NCI-H226 (cell line): ENCODE measurements at regions not wholly inside any gene's neighbourhood (a gene's known extent, or its start where the extent isn't known, plus 50 kb on each side); places are given as distances from the start of the nearest gene placed in this dataset.

Experiments
- DNase-seq: peaks from one replicate; pipeline ENCODE4 v3.0.0-alpha.2; 2015

GRCh38 chr2:19580264-19580663 lies 221.8 kb upstream of the OSR1 start:
- peak; percentile 22 for DNase-seq

GRCh38 chr2:19579461-19579860 lies 221.0 kb upstream of the OSR1 start:
- DNase-seq, result no peak

- peak; percentile 14 for DNase-seq
These were observed 219.3 kb upstream of the OSR1 start for GRCh38 chr2:19577723-19578122.

- peak; percentile 8 for DNase-seq
These were observed 218.0 kb upstream of the OSR1 start for GRCh38 chr2:19576411-19576810.

- no peak for DNase-seq
These were observed 217.2 kb upstream of the OSR1 start for GRCh38 chr2:19575641-19576040.

- DNase-seq, result peak; percentile 17
These were observed 216.4 kb upstream of the OSR1 start for GRCh38 chr2:19574778-19575260.

- no peak for DNase-seq
These were observed 215.4 kb upstream of the OSR1 start for GRCh38 chr2:19573784-19574183.

- DNase-seq, result no peak
These were observed 213.3 kb upstream of the OSR1 start for GRCh38 chr2:19571773-19572172.

GRCh38 chr2:19569300-19569791 lies 210.9 kb upstream of the OSR1 start:
- no peak for DNase-seq

GRCh38 chr2:19568809-19569208 lies 210.4 kb upstream of the OSR1 start:
- DNase-seq, result no peak

- DNase-seq, result no peak
These were observed 202.4 kb upstream of the OSR1 start for GRCh38 chr2:19560785-19561184.

- DNase-seq, result no peak
These were observed 201.3 kb upstream of the OSR1 start for GRCh38 chr2:19559596-19560240.

- DNase-seq, result no peak
These were observed 198.2 kb upstream of the OSR1 start for GRCh38 chr2:19556648-19557047.

- no peak for DNase-seq
These were observed 196.1 kb upstream of the OSR1 start for GRCh38 chr2:19554520-19554919.

- no peak for DNase-seq
These were observed 193.8 kb upstream of the OSR1 start for GRCh38 chr2:19552270-19552669.

GRCh38 chr2:19550750-19551149 lies 192.3 kb upstream of the OSR1 start:
- no peak for DNase-seq

- no peak for DNase-seq
These were observed 191.4 kb upstream of the OSR1 start for GRCh38 chr2:19549821-19550220.

- no peak for DNase-seq
These were observed 189.7 kb upstream of the OSR1 start for GRCh38 chr2:19548116-19548515.

GRCh38 chr2:19547321-19547720 lies 188.9 kb upstream of the OSR1 start:
- DNase-seq, result no peak

- DNase-seq, result no peak
These were observed 187.1 kb upstream of the OSR1 start for GRCh38 chr2:19545507-19545906.

- peak; percentile 15 for DNase-seq
These were observed 185.4 kb upstream of the OSR1 start for GRCh38 chr2:19543663-19544383.

- DNase-seq, result peak; percentile 24
These were observed 184.6 kb upstream of the OSR1 start for GRCh38 chr2:19542796-19543662.

GRCh38 chr2:19541884-19542283 lies 183.5 kb upstream of the OSR1 start:
- DNase-seq, result no peak
